ENCODE measurements at regions not wholly inside any gene's neighbourhood (a gene's known extent, or its start where the extent isn't known, plus 50 kb on each side); places are given as distances from the start of the nearest gene placed in this dataset.

DNA sequence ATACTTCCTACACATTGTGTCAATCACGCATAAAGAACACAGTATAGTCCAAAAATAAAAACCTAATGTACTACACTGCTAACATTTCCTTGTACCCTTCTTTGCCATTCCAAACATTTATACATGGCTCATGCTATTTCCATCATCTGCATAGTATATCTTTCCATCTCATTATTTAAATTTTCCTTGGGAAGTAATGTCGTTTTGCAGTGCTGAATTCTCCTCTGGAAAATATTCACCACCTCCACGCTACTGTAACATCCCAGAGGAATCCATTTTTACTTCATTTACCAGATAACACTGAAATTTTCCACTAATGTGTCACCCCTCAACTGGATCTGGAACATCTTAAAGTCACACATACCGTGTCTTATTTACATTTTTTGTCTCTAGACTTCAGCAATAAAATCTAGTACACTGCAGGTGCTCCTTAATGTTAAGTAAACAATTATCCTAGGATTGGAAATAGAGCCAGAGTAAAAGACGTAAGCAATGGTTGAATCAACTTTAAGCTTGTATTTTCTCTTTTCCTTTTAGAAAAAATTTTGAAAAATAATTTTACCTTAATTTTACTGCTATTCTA lies 881.0 kb downstream of the AMY1C start:
- no peak for TF ChIP-seq POLR2A (IDR thresholded peaks at IDR 0.05; ENCODE audit: low read depth, low read length)
- TF ChIP-seq POLR2AphosphoS5 (IDR thresholded peaks at IDR 0.05; ENCODE audit: low read depth, low read length) = no peak
